HepG2 (cell line): ENCODE measurements at regions not wholly inside any gene's neighbourhood (a gene's known extent, or its start where the extent isn't known, plus 50 kb on each side); places are given as distances from the start of the nearest gene placed in this dataset.

Experiments used
- ATAC-seq: fragments of 200-7000 bp; cut with Tn5 transposase; 3 replicates; pipeline ENCODE4 v1.9.1; 2020; ENCODE audit warnings: mild to moderate bottlenecking, moderate library complexity
- BruUV-seq: library from RNA; stranded (reverse); fragments of 400-500 nt; replicated peaks from 2 replicates; lab custom pipeline; 2021; lab: Mats Ljungman, UMichigan
- CTCF ChIA-PET: fragments of 300-600 bp; formaldehyde crosslinking; extraction: SDS; loops from one replicate; lab custom pipeline; 2021; ENCODE audit warnings: low total read pairs, inconsistent platforms, low intra/inter-chr PET ratio; lab: Yijun Ruan, JAX
- POLR2A ChIA-PET: fragments of 350-600 bp; sonication (Branson Sonifier 250); formaldehyde crosslinking; loops from one replicate; lab custom pipeline; 2020; ENCODE audit warnings: antibody characterized with exemption, inconsistent platforms; lab: Yijun Ruan, JAX
- DNase-seq: peaks from one replicate; pipeline ENCODE4 v3.0.0-alpha.2; 2015; ENCODE audit warnings: low spot score
- FAIRE-seq: peaks from 3 replicates; lab custom pipeline; 2011; peaks lifted over from hg19 to GRCh38; lab: Jason Lieb, UNC
- H2AFZ ChIP-seq: one replicate; pipeline ENCODE4 v1.6.1; 2011; ENCODE audit warnings: low read length, inconsistent platforms
- H3K27ac ChIP-seq: fragments of 300-600 bp; 3 replicates; pipeline ENCODE4 v1.8.0; 2011; ENCODE audit warnings: mixed run types, mild to moderate bottlenecking, mixed read lengths, low read length, inconsistent platforms; ENCODE audit not compliant: insufficient read depth; ENCODE audit errors: extremely low read length
- H3K27me3 ChIP-seq, 2 experiments: fragments of 200-600 bp in 1 of 2; 2 replicates in 1 of 2; 3 replicates in 1 of 2; pipeline versions ENCODE4 v1.6.0 to v1.8.0; 2011; ENCODE audit warnings: low read length in 2 of 2, mild to moderate bottlenecking in 2 of 2, moderate library complexity in 2 of 2, inconsistent platforms in 1 of 2; ENCODE audit not compliant: insufficient read depth in 2 of 2, control insufficient read depth in 1 of 2
- H3K36me3 ChIP-seq, 2 experiments: fragments of 200-600 bp in 1 of 2; replicated peaks in 1 of 2; 2 replicates in 1 of 2; 3 replicates in 1 of 2; pipeline versions ENCODE4 v1.5.1 to v1.8.0; 2011; ENCODE audit warnings: low read length in 2 of 2, inconsistent platforms in 1 of 2; ENCODE audit not compliant: insufficient read depth in 2 of 2, control insufficient read depth in 1 of 2
- H3K4me1 ChIP-seq: 2 replicates; pipeline ENCODE4 v1.5.1; 2012; ENCODE audit warnings: low read length, inconsistent platforms; ENCODE audit not compliant: insufficient read depth
- H3K4me2 ChIP-seq: 2 replicates; pipeline ENCODE4 v1.6.0; 2011; ENCODE audit warnings: low read depth, low read length, inconsistent platforms
- H3K4me3 ChIP-seq, 3 experiments: fragments of 200-600 bp in 1 of 3; sonication (generic), shearing (Covaris generic) in 1 of 3; replicated peaks in 1 of 3; 2 replicates each; pipeline ENCODE4 v1.5.1; 2011 to 2016; ENCODE audit warnings: low read length in 3 of 3, inconsistent platforms in 2 of 3, low read depth in 2 of 3, mild to moderate bottlenecking in 2 of 3, control low read depth in 1 of 3, mixed read lengths in 1 of 3; ENCODE audit not compliant: insufficient read depth in 1 of 3
- H3K79me2 ChIP-seq: one replicate; pipeline ENCODE4 v1.6.1; 2011; ENCODE audit warnings: low read length, inconsistent platforms; ENCODE audit not compliant: insufficient read depth
- H3K9ac ChIP-seq: 2 replicates; pipeline ENCODE4 v1.6.0; 2011; ENCODE audit warnings: mild to moderate bottlenecking, low read depth, low read length, inconsistent platforms; ENCODE audit not compliant: insufficient read depth
- H3K9me3 ChIP-seq: 2 replicates; pipeline ENCODE4 v1.5.1; 2012; ENCODE audit warnings: mild to moderate bottlenecking, low read length
- H4K20me1 ChIP-seq: 2 replicates; pipeline ENCODE4 v1.6.0; 2011; ENCODE audit warnings: inconsistent platforms, mild to moderate bottlenecking, low read length, moderate library complexity; ENCODE audit not compliant: insufficient read depth
- CEBPB ChIP-seq: IDR thresholded peaks from 2 replicates; pipeline ENCODE4 v1.6.1; 2011; ENCODE audit warnings: low read depth, low read length, improper control_type of control experiment, borderline replicate concordance
- CEBPG ChIP-seq: IDR thresholded peaks from 2 replicates; pipeline ENCODE4 v1.6.1; 2016
- CTCF ChIP-seq: sonication (generic); formaldehyde crosslinking; IDR thresholded peaks from 2 replicates; pipeline ENCODE4 v1.5.0; 2020; ENCODE audit warnings: mild to moderate bottlenecking, missing genetic modification reagents, moderate library complexity
- HNRNPLL ChIP-seq: fragments of 200-400 bp; formaldehyde crosslinking; IDR thresholded peaks from 2 replicates; pipeline ENCODE4 v1.6.1; 2017; ENCODE audit warnings: mild to moderate bottlenecking, low read depth, low read length; ENCODE audit not compliant: poor library complexity, severe bottlenecking
- MAFF ChIP-seq: IDR thresholded peaks from 2 replicates; pipeline ENCODE4 v1.6.1; 2011; ENCODE audit warnings: low read depth, low read length, improper control_type of control experiment
- MAFK ChIP-seq, 2 experiments: IDR thresholded peaks in 1 of 2; conservative IDR thresholded peaks in 1 of 2; 2 replicates each; pipeline ENCODE4 v1.6.1; 2011; ENCODE audit warnings: improper control_type of control experiment in 2 of 2, low read length in 2 of 2
- MXI1 ChIP-seq: IDR thresholded peaks from 3 replicates; pipeline ENCODE4 v1.6.1; 2012; ENCODE audit warnings: low read depth, low read length, inconsistent platforms, borderline replicate concordance
- NFE2L1 ChIP-seq: sonication (generic); formaldehyde crosslinking; IDR thresholded peaks from 2 replicates; pipeline ENCODE4 v1.4.0; 2020; ENCODE audit warnings: missing genetic modification reagents, mild to moderate bottlenecking, borderline replicate concordance
- NR0B2 ChIP-seq: sonication (generic); formaldehyde crosslinking; IDR thresholded peaks from 2 replicates; pipeline ENCODE4 v1.4.0; 2020; ENCODE audit warnings: mild to moderate bottlenecking, missing genetic modification reagents
- RFX5 ChIP-seq: IDR thresholded peaks from 2 replicates; pipeline ENCODE4 v1.6.1; 2011; ENCODE audit warnings: low read depth, low read length, improper control_type of control experiment
- TEAD3 ChIP-seq: optimal IDR thresholded peaks from 2 replicates; pipeline ENCODE3; 2016; ENCODE audit warnings: borderline replicate concordance
- ZMYM2 ChIP-seq: sonication (generic); formaldehyde crosslinking; IDR thresholded peaks from 2 replicates; pipeline ENCODE4 v1.8.0; 2022; ENCODE audit warnings: mild to moderate bottlenecking, missing genetic modification reagents
- WGBS: methylation state at CpG from one replicate; pipeline ENCODE4 v1.1.6; 2017; ENCODE audit warnings: low lambda C conversion rate; 5-methylcytosine and 5-hydroxymethylcytosine counted together
- in situ Hi-C: cut with HindIII; loops from 2 replicates; pipeline ENCODE4 v1.10.0; 2017; ENCODE audit warnings: low pct_unique_long_range_greater_than_20kb; ENCODE audit not compliant: extremely low pct_ligation_motif_present
- intact Hi-C: fragments of 100-400 bp; cut with micrococcal nuclease; formaldehyde crosslinking; loops from one replicate; pipeline ENCODE4 v1.10.0; 2022; ENCODE audit not compliant: unreplicated experiment
- TF ChIP-seq, protein P1 (sequence below): sonication (generic); formaldehyde crosslinking; IDR thresholded peaks from 2 replicates; pipeline ENCODE4 v1.5.0; 2020; ENCODE audit warnings: missing genetic modification reagents

- no peak for TF ChIP-seq NR0B2 (CRISPR knock-in tag)
Measured at GRCh38 chr6:819122-819521, 126.2 kb upstream of the EXOC2 start (continued).

- no peak overlapping the region for H3K4me2 ChIP-seq
- H3K9ac ChIP-seq = no peak overlapping the region
- H3K4me1 ChIP-seq = peaks cover 18% of the 10 kb centered on the region
- no peaks in the 10 kb centered on the region for H3K36me3 ChIP-seq
- H3K27ac ChIP-seq = no peak overlapping the region
- 20% methylated on average over 2 of the region's 2 CpGs for WGBS
- no peak for ATAC-seq
- ChIA-PET POLR2A (no interaction called here), CTCF (no interaction called here)
- DNase-seq = no peak
- no peaks in the 10 kb centered on the region for H3K79me2 ChIP-seq
- H3K4me3 ChIP-seq = no peak overlapping the region
- no peak overlapping the region for H2AFZ ChIP-seq
- in situ Hi-C loops (no loop called here), intact Hi-C loops (no loop called here)
- no peak for FAIRE-seq
- no TSS peak for BruUV-seq
- H4K20me1 ChIP-seq = no peaks in the 10 kb centered on the region
- peak; percentile 91 to 94 for TF ChIP-seq MAFK (conservative IDR thresholded peaks at IDR 0.05 in 1 of 2, IDR thresholded peaks at IDR 0.05 in 1 of 2; ENCODE audit: low read length in 2 of 2)
- TF ChIP-seq MXI1 = no peak
- TF ChIP-seq MAFF = peak; percentile 89
- TF ChIP-seq, all 625 proteins: peak for 2
- Histone ChIP-seq H3K27me3 (peaks cover 0 to 35% of the 10 kb centered on the region in 2 experiments; a peak in 3 of 5 replicates), H3K9me3 (no peaks in the 10 kb centered on the region)
Measured at GRCh38 chr6:818196-818595, 125.3 kb upstream of the EXOC2 start.

- FAIRE-seq (peak; percentile 79), ATAC-seq (peak; percentile 82), DNase-seq (peak; percentile 40)
- no TSS peak for BruUV-seq
- Histone ChIP-seq H3K9me3 (no peaks in the 10 kb centered on the region), H3K4me2 (no peak overlapping the region), H3K27ac (no peak overlapping the region), H3K4me1 (peaks cover 18% of the 10 kb centered on the region), H3K79me2 (no peaks in the 10 kb centered on the region), H3K27me3 (peaks cover 0 to 29% of the 10 kb centered on the region in 2 experiments; a peak in 3 of 5 replicates), H3K4me3 (no peak overlapping the region), H3K36me3 (no peaks in the 10 kb centered on the region), H4K20me1 (no peaks in the 10 kb centered on the region), H2AFZ (no peak overlapping the region), H3K9ac (no peak overlapping the region)
- ChIA-PET CTCF (no interaction called here), POLR2A (interaction anchor here (1.1 kb wide), 1 partner anchor 19 kb away, joined by 3 read pairs; no protein-coding TSS in a partner anchor)
- intact Hi-C loops = no loop called here
- in situ Hi-C loops = no loop called here
- 5% methylated on average over 11 of the region's 11 CpGs for WGBS
- TF ChIP-seq CEBPG (CRISPR knock-in tag) (peak; percentile 68), ZMYM2 (no peak), TEAD3 (CRISPR knock-in tag) (peak; percentile 56), NFE2L1 (CRISPR knock-in tag) (no peak), HNRNPLL (peak; percentile 43), CTCF (0 out of 2 replicates have a peak, but pooled peaks have one; percentile 3), RFX5 (no peak), CEBPB (peak; percentile 72; the same call in 1 of the 2 replicates)
- TF ChIP-seq, protein P1, sequence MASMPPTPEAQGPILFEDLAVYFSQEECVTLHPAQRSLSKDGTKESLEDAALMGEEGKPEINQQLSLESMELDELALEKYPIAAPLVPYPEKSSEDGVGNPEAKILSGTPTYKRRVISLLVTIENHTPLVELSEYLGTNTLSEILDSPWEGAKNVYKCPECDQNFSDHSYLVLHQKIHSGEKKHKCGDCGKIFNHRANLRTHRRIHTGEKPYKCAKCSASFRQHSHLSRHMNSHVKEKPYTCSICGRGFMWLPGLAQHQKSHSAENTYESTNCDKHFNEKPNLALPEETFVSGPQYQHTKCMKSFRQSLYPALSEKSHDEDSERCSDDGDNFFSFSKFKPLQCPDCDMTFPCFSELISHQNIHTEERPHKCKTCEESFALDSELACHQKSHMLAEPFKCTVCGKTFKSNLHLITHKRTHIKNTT (CRISPR knock-in tag) = no peak
Measured at GRCh38 chr6:816510-817084, 123.7 kb upstream of the EXOC2 start.
